ENCODE measurements at regions not wholly inside any gene's neighbourhood (a gene's known extent, or its start where the extent isn't known, plus 50 kb on each side); places are given as distances from the start of the nearest gene placed in this dataset.
"Not testable (repeated sequence)": the region's sequence is repeated elsewhere in the genome, so short reads cannot be mapped to it uniquely, and the experiment has no call there.

GRCh38 chr2:155546721-155547555, 785.6 kb downstream of the NR4A2 start:
- DNase-seq (ENCODE audit: low read depth) = no peak
- no peak overlapping the region for H3K4me3 ChIP-seq (ENCODE audit: low read depth, low read length)
- no peak for TF ChIP-seq CTCF (IDR thresholded peaks at IDR 0.05; ENCODE audit: control insufficient read depth, extremely low read depth, insufficient read depth)

GRCh38 chr2:155539028-155539427, 793.5 kb downstream of the NR4A2 start:
- not testable (repeated sequence) for DNase-seq (ENCODE audit: low read depth)

GRCh38 chr2:155528034-155528433, 804.5 kb downstream of the NR4A2 start:
- no peak overlapping the region for H3K4me3 ChIP-seq (ENCODE audit: low read depth, low read length)
- TF ChIP-seq CTCF (IDR thresholded peaks at IDR 0.05; ENCODE audit: control insufficient read depth, extremely low read depth, insufficient read depth) = no peak
- DNase-seq (ENCODE audit: low read depth) = no peak

More at GRCh38 chr2:155539028-155539427, 793.5 kb downstream of the NR4A2 start:
- not testable (repeated sequence) for H3K4me3 ChIP-seq (ENCODE audit: low read depth, low read length)

- H3K4me3 ChIP-seq (ENCODE audit: low read depth, low read length) = no peak overlapping the region
- DNase-seq (ENCODE audit: low read depth) = no peak
- no peak for TF ChIP-seq CTCF (IDR thresholded peaks at IDR 0.05; ENCODE audit: control insufficient read depth, extremely low read depth, insufficient read depth)
Measured at GRCh38 chr2:155525199-155525598, 807.3 kb downstream of the NR4A2 start.

- DNase-seq (ENCODE audit: low read depth) = no peak
- no peak for TF ChIP-seq CTCF (IDR thresholded peaks at IDR 0.05; ENCODE audit: control insufficient read depth, extremely low read depth, insufficient read depth)
- no peak overlapping the region for H3K4me3 ChIP-seq (ENCODE audit: low read depth, low read length)
Measured at GRCh38 chr2:155519529-155520130, 812.9 kb downstream of the NR4A2 start.

GRCh38 chr2:155518094-155518493, 814.4 kb downstream of the NR4A2 start:
- DNase-seq (ENCODE audit: low read depth) = no peak
- TF ChIP-seq CTCF (IDR thresholded peaks at IDR 0.05; ENCODE audit: control insufficient read depth, extremely low read depth, insufficient read depth) = no peak
- H3K4me3 ChIP-seq (ENCODE audit: low read depth, low read length) = no peak overlapping the region

- no peak overlapping the region for H3K4me3 ChIP-seq (ENCODE audit: low read depth, low read length)
- TF ChIP-seq CTCF (IDR thresholded peaks at IDR 0.05; ENCODE audit: control insufficient read depth, extremely low read depth, insufficient read depth) = no peak
- DNase-seq (ENCODE audit: low read depth) = no peak
Measured at GRCh38 chr2:155517362-155517761, 815.2 kb downstream of the NR4A2 start.

Measured in LNCaP clone FGC (cell line).